ENCODE measurements at regions not wholly inside any gene's neighbourhood (a gene's known extent, or its start where the extent isn't known, plus 50 kb on each side); places are given as distances from the start of the nearest gene placed in this dataset.
"Not testable (repeated sequence)": the region's sequence is repeated elsewhere in the genome, so short reads cannot be mapped to it uniquely, and the experiment has no call there.

DNA sequence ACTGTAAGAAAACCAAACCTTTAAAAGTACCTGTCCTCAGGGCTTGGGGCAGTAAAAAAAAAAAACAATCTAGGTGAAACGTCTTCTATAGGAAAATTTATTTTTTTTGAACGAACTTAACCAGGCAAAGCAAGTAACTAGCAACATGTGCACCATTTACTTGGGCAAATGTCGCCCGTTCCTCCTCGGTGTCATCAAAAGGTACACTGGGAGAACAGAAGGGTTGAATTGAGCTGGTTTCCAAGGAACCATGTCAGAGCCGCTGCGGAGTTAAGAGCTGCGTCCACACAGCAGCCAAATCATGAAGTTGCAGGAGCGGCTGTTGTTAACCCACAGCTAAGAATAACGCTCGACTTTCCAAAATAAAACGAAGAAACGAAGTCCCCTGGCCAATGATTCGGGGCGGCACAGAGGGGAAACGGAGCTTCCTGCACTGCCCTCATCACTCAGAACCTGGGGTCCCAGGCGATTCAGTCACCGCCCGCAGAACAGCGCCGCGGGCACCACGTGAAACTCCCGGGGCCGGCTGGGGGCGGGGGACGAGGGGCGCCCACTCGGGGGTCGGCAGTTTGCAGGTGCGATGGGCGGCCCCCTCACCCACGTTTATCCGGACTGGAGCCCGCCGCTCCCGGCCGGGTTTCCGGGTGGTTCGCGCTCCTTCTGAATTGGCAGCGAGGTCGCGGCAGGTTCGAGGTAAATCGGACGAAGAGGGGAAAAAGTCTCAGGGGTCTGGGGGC lies 53.6 kb upstream of the PLGLB1 start:
- peak; percentile 3 to 32 (median 9) for DNase-seq

GRCh38 chr2:87075791-87076252 lies 54.2 kb upstream of the PLGLB1 start:
- DNase-seq = peak; percentile 31 to 77 (median 53)

DNA sequence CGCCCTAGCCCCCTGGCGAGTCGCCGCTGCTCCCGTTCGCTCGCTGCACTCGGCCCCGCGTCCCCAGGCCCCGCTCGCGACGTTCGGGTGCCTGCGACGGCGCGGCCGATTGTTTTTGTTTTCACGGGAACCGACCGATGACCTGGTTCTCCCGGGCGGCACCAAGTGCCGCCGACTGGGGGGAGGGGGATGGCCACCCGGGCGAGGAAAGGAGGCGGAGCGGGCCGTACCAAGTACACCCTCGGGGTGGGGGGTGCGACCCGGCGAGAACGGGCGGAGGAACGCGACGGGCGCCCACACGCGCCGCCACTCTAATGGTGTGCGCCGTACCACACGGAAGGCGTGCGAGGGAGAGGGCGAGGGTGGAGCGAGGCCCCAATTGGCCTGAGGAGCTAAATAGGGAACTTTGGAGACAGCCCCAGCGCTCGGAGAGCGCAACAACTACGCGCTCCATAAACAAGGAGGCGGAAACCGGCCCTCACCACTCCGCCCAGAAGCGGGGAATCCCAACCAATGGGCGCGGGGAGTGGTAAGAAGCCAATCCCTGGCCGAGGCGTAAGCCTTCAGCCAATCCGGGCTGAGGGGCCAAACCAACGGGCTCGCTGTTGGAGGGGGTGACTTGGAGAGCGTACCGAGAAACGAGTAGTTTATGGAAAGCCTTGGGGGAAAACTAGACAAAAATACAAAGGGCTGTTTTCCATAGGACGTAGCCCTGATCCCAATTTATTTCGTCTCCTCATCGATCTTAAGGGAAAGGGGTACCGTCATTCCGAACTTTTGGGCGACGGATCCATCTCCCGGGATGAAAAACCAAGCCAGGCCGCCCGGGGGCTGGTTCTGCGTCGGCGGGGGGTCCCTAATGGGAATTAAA lies 54.8 kb upstream of the PLGLB1 start:
- peak; percentile 80 to 95 (median 89) for DNase-seq

DNA sequence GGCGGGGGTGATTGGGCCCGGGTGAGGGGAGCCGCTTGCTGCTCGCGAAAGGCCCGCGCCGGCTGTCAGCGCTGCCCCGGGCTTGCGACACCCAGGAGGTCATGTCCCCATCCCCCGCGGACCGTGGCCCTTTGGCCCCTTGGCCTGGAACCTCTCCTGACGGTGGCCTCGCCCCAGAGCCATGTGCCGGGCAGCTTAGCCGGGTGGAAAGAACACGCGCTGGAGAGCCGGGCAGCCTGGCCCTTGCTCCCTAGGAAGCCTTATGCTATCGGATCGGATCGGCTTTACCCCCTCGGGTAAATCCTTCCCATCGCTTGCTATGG lies 55.4 kb upstream of the PLGLB1 start:
- DNase-seq = not testable (repeated sequence)

DNA sequence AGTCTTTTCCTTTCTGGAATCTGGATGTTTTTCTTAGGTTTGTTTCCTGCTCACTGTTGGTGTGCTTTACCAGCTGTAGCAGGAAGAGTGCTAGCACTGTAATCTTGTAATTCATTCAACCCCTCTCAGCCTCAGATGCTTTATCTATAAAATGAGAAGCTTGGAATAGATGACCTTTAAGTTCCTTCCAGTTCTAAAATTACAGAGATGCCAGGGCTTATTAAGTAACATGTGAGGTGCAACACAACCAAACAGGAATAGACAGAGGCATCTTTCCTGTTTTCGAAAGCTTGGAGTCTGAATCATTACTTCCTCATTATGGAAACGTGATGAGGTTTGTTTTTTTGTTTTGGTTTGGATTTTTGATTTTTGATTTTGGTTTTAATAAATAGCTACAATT lies 60.1 kb upstream of the PLGLB1 start:
- not testable (repeated sequence) for DNase-seq

DNA sequence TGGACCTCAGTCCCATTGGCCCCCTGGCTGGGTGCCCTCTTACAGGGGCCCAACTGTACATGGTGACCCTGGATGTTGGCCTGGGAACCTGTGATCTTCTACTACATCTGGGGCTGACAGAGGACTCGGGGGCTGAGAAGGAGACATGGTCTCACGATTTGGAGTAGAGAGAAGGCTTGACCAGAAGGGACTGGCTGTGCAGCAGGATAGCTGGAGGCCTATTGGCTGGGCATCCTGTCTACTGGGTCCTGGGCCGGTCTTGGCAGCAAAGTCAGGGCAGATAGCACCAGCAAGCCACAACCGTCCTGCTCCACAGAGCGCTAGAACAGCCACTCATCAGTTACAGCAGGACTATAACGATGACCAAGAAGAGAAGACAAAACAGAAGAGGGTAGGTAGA lies 66.4 kb upstream of the PLGLB1 start:
- not testable (repeated sequence) for DNase-seq

DNA sequence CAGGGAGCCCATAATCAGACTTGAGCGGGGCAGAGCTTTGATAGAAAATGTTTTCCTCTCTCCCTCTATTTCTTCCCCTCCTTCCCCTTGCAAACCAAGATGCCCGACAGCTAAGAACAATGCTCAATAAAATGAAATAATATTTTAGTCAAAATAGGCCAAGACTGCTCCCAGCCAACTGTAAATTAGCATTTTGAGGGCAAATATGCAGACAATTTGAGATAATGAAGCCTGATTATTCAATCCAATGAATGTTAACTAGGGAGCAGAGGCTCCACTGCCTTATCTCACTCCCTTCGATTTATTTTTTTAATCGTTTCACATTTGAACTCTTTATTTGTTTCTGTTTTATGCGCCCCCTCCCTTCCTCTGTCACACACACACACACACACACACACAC lies 67.8 kb upstream of the PLGLB1 start:
- not testable (repeated sequence) for DNase-seq

- DNase-seq = not testable (repeated sequence)
These were observed 71.6 kb upstream of the PLGLB1 start for GRCh38 chr2:87093252-87093651.

- DNase-seq = not testable (repeated sequence)
These were observed 72.4 kb upstream of the PLGLB1 start for GRCh38 chr2:87093937-87094529.

GRCh38 chr2:87095804-87096203 lies 74.2 kb upstream of the PLGLB1 start:
- DNase-seq = not testable (repeated sequence)

DNA sequence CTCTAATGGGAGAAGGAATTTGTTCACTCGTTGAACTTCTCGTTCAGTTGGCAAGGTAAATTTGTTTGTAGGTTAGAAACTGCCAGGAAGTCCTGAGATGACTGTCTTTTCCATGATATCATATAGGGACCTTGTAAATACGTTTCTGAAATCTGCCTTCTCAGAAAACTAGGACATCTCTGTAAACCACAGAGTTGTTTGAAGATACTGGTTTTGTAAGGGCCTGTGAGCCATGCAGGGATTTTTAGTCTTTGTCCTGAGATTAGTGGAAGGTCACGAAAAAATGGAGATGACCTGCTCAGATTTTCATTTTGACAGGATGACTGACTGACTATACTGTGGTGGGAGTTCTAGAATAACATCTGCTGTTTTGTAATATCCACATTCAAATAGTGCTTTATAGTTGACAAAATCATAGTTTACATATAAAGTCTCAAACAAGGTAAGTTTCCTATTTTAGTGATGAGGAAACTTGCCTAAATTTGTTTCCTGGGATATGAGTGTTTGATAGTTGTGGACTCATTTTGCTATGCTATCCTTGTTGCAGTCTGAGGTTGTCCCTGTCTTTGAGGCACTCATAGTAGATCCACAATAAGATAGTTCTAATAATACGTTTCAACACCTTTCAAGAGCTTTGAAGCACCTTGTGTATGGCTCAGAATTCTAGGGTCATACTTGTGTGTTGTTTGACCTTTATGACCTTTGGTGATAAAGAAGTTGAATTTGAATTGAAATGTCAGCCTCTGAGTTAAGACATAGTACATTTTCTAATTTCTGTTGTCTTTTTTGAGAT lies 107.3 kb upstream of the PLGLB1 start:
- peak in 1 of 5 experiments; percentile 62 for DNase-seq

- peak in 1 of 5 experiments; percentile 9 for DNase-seq
These were observed 110.9 kb upstream of the PLGLB1 start for GRCh38 chr2:87132577-87132976.

- DNase-seq = not testable (repeated sequence)
These were observed 130.3 kb upstream of the PLGLB1 start for GRCh38 chr2:87151835-87152493.

DNA sequence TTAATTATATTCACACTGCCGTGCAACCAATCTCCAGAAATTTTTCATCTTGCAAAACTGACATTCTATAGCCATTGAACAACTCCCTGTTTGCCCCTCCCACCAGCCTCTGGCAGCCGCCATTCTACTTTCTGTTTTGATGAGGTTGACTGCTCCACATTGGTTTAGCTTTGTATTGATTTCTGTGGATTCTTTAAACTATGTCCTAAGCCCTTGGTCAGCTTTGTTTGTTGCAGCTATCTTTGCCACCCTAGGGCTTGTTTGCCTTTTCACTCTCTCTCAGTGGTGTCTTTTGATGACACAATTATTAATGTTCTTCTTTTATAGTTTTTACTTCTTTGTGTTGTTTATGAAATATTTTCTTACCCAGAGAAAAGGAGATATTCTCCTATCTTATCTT lies 152.8 kb upstream of the PLGLB1 start:
- DNase-seq = not testable (repeated sequence)

DNA sequence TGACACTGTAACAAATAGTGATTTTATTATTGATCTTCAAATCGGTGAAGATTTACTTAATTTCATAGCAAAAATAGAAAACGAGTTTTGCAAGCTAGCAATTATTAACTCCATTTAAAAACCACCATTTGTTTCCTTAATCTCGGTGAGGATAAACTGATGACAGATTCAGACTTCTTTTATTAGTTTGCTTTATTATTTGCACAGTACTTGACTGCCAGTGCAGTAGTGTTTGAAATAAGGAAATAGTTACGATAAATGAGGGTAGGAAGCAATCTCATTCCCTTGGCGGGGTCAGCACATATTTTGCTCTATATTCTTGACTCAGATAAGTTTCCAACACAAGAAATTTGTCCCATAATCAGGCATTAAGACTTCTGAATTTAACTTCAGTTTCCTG lies 161.7 kb upstream of the PLGLB1 start:
- DNase-seq = not testable (repeated sequence)

DNA sequence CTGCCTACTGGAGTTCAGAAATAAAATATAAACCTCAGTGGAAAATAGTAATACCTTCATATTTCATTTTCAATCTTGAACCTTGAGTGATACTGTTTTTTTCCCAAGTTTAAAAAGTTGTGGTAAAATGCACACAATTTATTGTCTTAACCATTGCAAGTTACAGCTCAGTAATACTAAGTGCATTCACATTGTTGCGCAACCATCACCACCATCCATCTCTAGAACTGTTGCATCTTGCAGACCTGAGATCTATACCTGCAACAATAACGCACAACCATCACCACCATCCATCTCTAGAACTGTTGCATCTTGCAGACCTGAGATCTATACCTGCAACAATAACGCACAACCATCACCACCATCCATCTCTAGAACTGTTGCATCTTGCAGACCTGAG lies 162.6 kb upstream of the PLGLB1 start:
- DNase-seq = not testable (repeated sequence)

GRCh38 chr2:87189214-87189613 lies 167.6 kb upstream of the PLGLB1 start:
- DNase-seq = not testable (repeated sequence)

DNA sequence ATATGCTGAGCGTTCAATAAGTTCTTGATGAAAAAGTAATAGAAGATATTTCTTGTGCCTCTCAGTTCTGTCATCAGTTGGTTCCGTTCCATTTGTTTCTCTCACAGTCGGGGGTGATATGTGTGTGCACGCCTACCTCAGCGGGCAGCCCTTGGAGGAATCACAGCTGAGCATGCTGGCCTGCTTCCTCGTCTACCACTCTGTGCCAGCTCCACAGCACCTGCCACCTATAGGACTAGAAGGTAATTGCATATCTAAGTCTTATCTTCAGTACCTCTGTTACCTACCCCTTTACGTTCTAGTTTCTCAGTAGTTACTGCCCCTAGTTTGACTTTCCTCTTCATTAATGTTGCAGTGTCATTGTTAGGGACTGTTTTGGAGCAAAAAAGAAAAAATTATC lies 171.7 kb upstream of the PLGLB1 start:
- not testable (repeated sequence) for DNase-seq

- DNase-seq = not testable (repeated sequence)
These were observed 172.8 kb upstream of the PLGLB1 start for GRCh38 chr2:87194254-87194999.

- not testable (repeated sequence) for DNase-seq
These were observed 175.2 kb upstream of the PLGLB1 start for GRCh38 chr2:87196720-87197388.

DNA sequence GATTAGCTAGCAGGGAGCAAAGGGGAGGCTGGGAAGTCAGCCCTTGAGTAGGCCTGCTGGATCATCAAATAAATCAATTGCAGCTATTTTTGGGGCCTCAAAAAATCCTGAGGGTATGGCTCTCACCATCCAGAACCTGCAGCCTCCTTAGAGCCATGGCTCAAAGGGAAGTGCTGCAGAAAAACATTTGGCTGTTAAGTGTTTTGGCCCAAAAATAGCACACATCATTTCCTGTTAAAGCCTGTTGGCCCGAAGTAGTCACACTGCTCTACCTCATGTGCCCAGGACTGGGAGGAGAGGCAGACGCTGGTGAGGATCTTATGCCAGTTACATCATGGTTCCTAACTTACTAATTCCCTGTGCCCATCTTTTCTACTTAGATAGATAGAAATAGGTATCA lies 176.8 kb upstream of the PLGLB1 start:
- not testable (repeated sequence) for DNase-seq
